IMR-90 (cell line): ENCODE measurements at regions not wholly inside any gene's neighbourhood (a gene's known extent, or its start where the extent isn't known, plus 50 kb on each side); places are given as distances from the start of the nearest gene placed in this dataset.

Experiments used
- CTCF ChIP-seq: conservative IDR thresholded peaks from 2 replicates; pipeline ENCODE4 v1.5.1; 2012; ENCODE audit warnings: mild to moderate bottlenecking, low read depth, low read length, improper control_type of control experiment
- MAZ ChIP-seq: IDR thresholded peaks from 2 replicates; pipeline ENCODE4 v1.6.1; 2012; ENCODE audit warnings: low read depth, mild to moderate bottlenecking, low read length, improper control_type of control experiment, moderate library complexity, borderline replicate concordance
- NFE2L2 ChIP-seq: fragments of 150-350 bp; IDR thresholded peaks from 2 replicates; pipeline ENCODE4 v1.6.1; 2016; ENCODE audit warnings: low read depth, mild to moderate bottlenecking, low read length
- POLR2A ChIP-seq: IDR thresholded peaks from 2 replicates; pipeline ENCODE4 v1.6.1; 2012; ENCODE audit warnings: mild to moderate bottlenecking, low read depth, low read length
- RAD21 ChIP-seq: IDR thresholded peaks from 2 replicates; pipeline ENCODE4 v1.6.1; 2012; ENCODE audit warnings: low read length, improper control_type of control experiment
- RCOR1 ChIP-seq: IDR thresholded peaks from 2 replicates; pipeline ENCODE4 v1.6.1; 2012; ENCODE audit warnings: mild to moderate bottlenecking, low read length, improper control_type of control experiment; ENCODE audit not compliant: insufficient replicate concordance
- RFX5 ChIP-seq: IDR thresholded peaks from 2 replicates; pipeline ENCODE4 v1.8.0; 2012; ENCODE audit warnings: low read depth, mild to moderate bottlenecking, low read length, moderate library complexity
- TF ChIP-seq, protein P1 (sequence below): fragments of 150-350 bp; IDR thresholded peaks from 2 replicates; pipeline ENCODE4 v1.6.1; 2017; ENCODE audit warnings: mild to moderate bottlenecking, antibody characterized with exemption, low read length, low read depth

GRCh38 chr6:92757925-92758324 is 661.4 kb downstream of the EPHA7 start:
- TF ChIP-seq CTCF (no peak), POLR2A (no peak), MAZ (no peak), RAD21 (no peak), RFX5 (no peak), NFE2L2 (no peak), RCOR1 (no peak)
- TF ChIP-seq, protein P1, sequence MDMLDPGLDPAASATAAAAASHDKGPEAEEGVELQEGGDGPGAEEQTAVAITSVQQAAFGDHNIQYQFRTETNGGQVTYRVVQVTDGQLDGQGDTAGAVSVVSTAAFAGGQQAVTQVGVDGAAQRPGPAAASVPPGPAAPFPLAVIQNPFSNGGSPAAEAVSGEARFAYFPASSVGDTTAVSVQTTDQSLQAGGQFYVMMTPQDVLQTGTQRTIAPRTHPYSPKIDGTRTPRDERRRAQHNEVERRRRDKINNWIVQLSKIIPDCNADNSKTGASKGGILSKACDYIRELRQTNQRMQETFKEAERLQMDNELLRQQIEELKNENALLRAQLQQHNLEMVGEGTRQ, result no peak
